HepG2 (cell line): ENCODE measurements at regions not wholly inside any gene's neighbourhood (a gene's known extent, or its start where the extent isn't known, plus 50 kb on each side); places are given as distances from the start of the nearest gene placed in this dataset.

Experiments used
- ATAC-seq: fragments of 200-7000 bp; cut with Tn5 transposase; 3 replicates; pipeline ENCODE4 v1.9.1; 2020; ENCODE audit warnings: mild to moderate bottlenecking, moderate library complexity
- BruUV-seq: library from RNA; stranded (reverse); fragments of 400-500 nt; replicated peaks from 2 replicates; lab custom pipeline; 2021; lab: Mats Ljungman, UMichigan
- CTCF ChIA-PET: fragments of 300-600 bp; formaldehyde crosslinking; extraction: SDS; loops from one replicate; lab custom pipeline; 2021; ENCODE audit warnings: low total read pairs, inconsistent platforms, low intra/inter-chr PET ratio; lab: Yijun Ruan, JAX
- POLR2A ChIA-PET: fragments of 350-600 bp; sonication (Branson Sonifier 250); formaldehyde crosslinking; loops from one replicate; lab custom pipeline; 2020; ENCODE audit warnings: antibody characterized with exemption, inconsistent platforms; lab: Yijun Ruan, JAX
- DNase-seq: peaks from one replicate; pipeline ENCODE4 v3.0.0-alpha.2; 2015; ENCODE audit warnings: low spot score
- FAIRE-seq: peaks from 3 replicates; lab custom pipeline; 2011; peaks lifted over from hg19 to GRCh38; lab: Jason Lieb, UNC
- H2AFZ ChIP-seq: one replicate; pipeline ENCODE4 v1.6.1; 2011; ENCODE audit warnings: low read length, inconsistent platforms
- H3K27ac ChIP-seq: fragments of 300-600 bp; 3 replicates; pipeline ENCODE4 v1.8.0; 2011; ENCODE audit warnings: mixed run types, mild to moderate bottlenecking, mixed read lengths, low read length, inconsistent platforms; ENCODE audit not compliant: insufficient read depth; ENCODE audit errors: extremely low read length
- H3K27me3 ChIP-seq, 2 experiments: fragments of 200-600 bp in 1 of 2; 2 replicates in 1 of 2; 3 replicates in 1 of 2; pipeline versions ENCODE4 v1.6.0 to v1.8.0; 2011; ENCODE audit warnings: low read length in 2 of 2, mild to moderate bottlenecking in 2 of 2, moderate library complexity in 2 of 2, inconsistent platforms in 1 of 2; ENCODE audit not compliant: insufficient read depth in 2 of 2, control insufficient read depth in 1 of 2
- H3K36me3 ChIP-seq, 2 experiments: fragments of 200-600 bp in 1 of 2; replicated peaks in 1 of 2; 2 replicates in 1 of 2; 3 replicates in 1 of 2; pipeline versions ENCODE4 v1.5.1 to v1.8.0; 2011; ENCODE audit warnings: low read length in 2 of 2, inconsistent platforms in 1 of 2; ENCODE audit not compliant: insufficient read depth in 2 of 2, control insufficient read depth in 1 of 2
- H3K4me1 ChIP-seq: 2 replicates; pipeline ENCODE4 v1.5.1; 2012; ENCODE audit warnings: low read length, inconsistent platforms; ENCODE audit not compliant: insufficient read depth
- H3K4me2 ChIP-seq: 2 replicates; pipeline ENCODE4 v1.6.0; 2011; ENCODE audit warnings: low read depth, low read length, inconsistent platforms
- H3K4me3 ChIP-seq, 3 experiments: fragments of 200-600 bp in 1 of 3; sonication (generic), shearing (Covaris generic) in 1 of 3; replicated peaks in 1 of 3; 2 replicates each; pipeline ENCODE4 v1.5.1; 2011 to 2016; ENCODE audit warnings: low read length in 3 of 3, inconsistent platforms in 2 of 3, low read depth in 2 of 3, mild to moderate bottlenecking in 2 of 3, control low read depth in 1 of 3, mixed read lengths in 1 of 3; ENCODE audit not compliant: insufficient read depth in 1 of 3
- H3K79me2 ChIP-seq: one replicate; pipeline ENCODE4 v1.6.1; 2011; ENCODE audit warnings: low read length, inconsistent platforms; ENCODE audit not compliant: insufficient read depth
- H3K9ac ChIP-seq: 2 replicates; pipeline ENCODE4 v1.6.0; 2011; ENCODE audit warnings: mild to moderate bottlenecking, low read depth, low read length, inconsistent platforms; ENCODE audit not compliant: insufficient read depth
- H3K9me3 ChIP-seq: 2 replicates; pipeline ENCODE4 v1.5.1; 2012; ENCODE audit warnings: mild to moderate bottlenecking, low read length
- H4K20me1 ChIP-seq: 2 replicates; pipeline ENCODE4 v1.6.0; 2011; ENCODE audit warnings: inconsistent platforms, mild to moderate bottlenecking, low read length, moderate library complexity; ENCODE audit not compliant: insufficient read depth
- AGO2 ChIP-seq: fragments of 200-400 bp; formaldehyde crosslinking; optimal IDR thresholded peaks from 2 replicates; pipeline ENCODE3; 2017; ENCODE audit warnings: mild to moderate bottlenecking, low read depth, low read length, moderate library complexity
- ARID5B ChIP-seq: IDR thresholded peaks from 2 replicates; pipeline ENCODE4 v1.4.0; 2020; ENCODE audit warnings: mild to moderate bottlenecking, missing genetic modification reagents
- CEBPB ChIP-seq: IDR thresholded peaks from 2 replicates; pipeline ENCODE4 v1.6.1; 2011; ENCODE audit warnings: low read depth, low read length, improper control_type of control experiment, borderline replicate concordance
- DZIP1 ChIP-seq: sonication (generic); formaldehyde crosslinking; IDR thresholded peaks from 2 replicates; pipeline ENCODE4 v1.5.0; 2020; ENCODE audit warnings: mild to moderate bottlenecking, missing genetic modification reagents
- FOXJ3 ChIP-seq: sonication (generic); formaldehyde crosslinking; IDR thresholded peaks from 2 replicates; pipeline ENCODE4 v1.4.0; 2020; ENCODE audit warnings: missing genetic modification reagents, mild to moderate bottlenecking, borderline replicate concordance
- FOXO4 ChIP-seq: sonication (generic); formaldehyde crosslinking; conservative IDR thresholded peaks from 2 replicates; pipeline ENCODE4 v1.8.1; 2023; ENCODE audit warnings: missing genetic modification reagents
- IKZF4 ChIP-seq: sonication (generic); formaldehyde crosslinking; IDR thresholded peaks from 2 replicates; pipeline ENCODE4 v1.5.1; 2020; ENCODE audit warnings: borderline replicate concordance, mild to moderate bottlenecking, low read depth, missing genetic modification reagents; ENCODE audit errors: not compliant biosample characterization
- KLF13 ChIP-seq: sonication (generic); formaldehyde crosslinking; IDR thresholded peaks from 2 replicates; pipeline ENCODE4 v1.4.0; 2020; ENCODE audit warnings: mild to moderate bottlenecking, missing genetic modification reagents
- MLX ChIP-seq: IDR thresholded peaks from 2 replicates; pipeline ENCODE4 v1.6.1; 2016
- NCOA2 ChIP-seq: sonication (generic); formaldehyde crosslinking; IDR thresholded peaks from 2 replicates; pipeline ENCODE4 v1.8.0; 2022; ENCODE audit warnings: inconsistent platforms
- RBFOX2 ChIP-seq: fragments of 200-400 bp; formaldehyde crosslinking; IDR thresholded peaks from 2 replicates; pipeline ENCODE4 v1.6.1; 2017; ENCODE audit warnings: low read depth, mild to moderate bottlenecking, low read length
- ZNF549 ChIP-seq: sonication (generic); formaldehyde crosslinking; IDR thresholded peaks from 2 replicates; pipeline ENCODE4 v1.5.0; 2020; ENCODE audit warnings: missing genetic modification reagents
- ZNF776 ChIP-seq: sonication (generic); formaldehyde crosslinking; IDR thresholded peaks from 2 replicates; pipeline ENCODE4 v1.4.0; 2020; ENCODE audit warnings: mild to moderate bottlenecking, missing genetic modification reagents
- WGBS: methylation state at CpG from one replicate; pipeline ENCODE4 v1.1.6; 2017; ENCODE audit warnings: low lambda C conversion rate; 5-methylcytosine and 5-hydroxymethylcytosine counted together
- in situ Hi-C: cut with HindIII; loops from 2 replicates; pipeline ENCODE4 v1.10.0; 2017; ENCODE audit warnings: low pct_unique_long_range_greater_than_20kb; ENCODE audit not compliant: extremely low pct_ligation_motif_present
- intact Hi-C: fragments of 100-400 bp; cut with micrococcal nuclease; formaldehyde crosslinking; loops from one replicate; pipeline ENCODE4 v1.10.0; 2022; ENCODE audit not compliant: unreplicated experiment

- FAIRE-seq (no peak), ATAC-seq (no peak), DNase-seq (no peak)
- H2AFZ ChIP-seq, result no peak overlapping the region
- no TSS peak for BruUV-seq
- H4K20me1 ChIP-seq, result no peaks in the 10 kb centered on the region
- intact Hi-C loops, result no loop called here
- H3K79me2 ChIP-seq, result no peaks in the 10 kb centered on the region
- H3K4me3 ChIP-seq, result no peak overlapping the region
- H3K9me3 ChIP-seq, result peaks cover 11% of the 10 kb centered on the region; the same call in 1 of the 2 replicates
- no peaks in the 10 kb centered on the region for H3K36me3 ChIP-seq
- POLR2A ChIA-PET, result no interaction called here
- CTCF ChIA-PET, result no interaction called here
- H3K27ac ChIP-seq, result no peak overlapping the region
- no peaks in the 10 kb centered on the region for H3K4me1 ChIP-seq
- 22% methylated on average over 2 of the region's 2 CpGs for WGBS
- no peak overlapping the region for H3K4me2 ChIP-seq
- TF ChIP-seq FOXO4 (CRISPR knock-in tag) (no peak), MLX (CRISPR knock-in tag) (no peak), KLF13 (no peak), CEBPB (no peak), AGO2 (no peak), RBFOX2 (no peak), IKZF4 (CRISPR knock-in tag) (no peak), ARID5B (no peak), DZIP1 (CRISPR knock-in tag) (no peak), ZNF776 (CRISPR knock-in tag) (no peak), NCOA2 (no peak), FOXJ3 (CRISPR knock-in tag) (no peak), ZNF549 (no peak)
- H3K27me3 ChIP-seq, result no peaks in the 10 kb centered on the region
- in situ Hi-C loops, result no loop called here
- H3K9ac ChIP-seq, result no peak overlapping the region
Measured at GRCh38 chrX:121921258-121921657, 873.8 kb downstream of the GLUD2 start.
